ENCODE measurements at regions not wholly inside any gene's neighbourhood (a gene's known extent, or its start where the extent isn't known, plus 50 kb on each side); places are given as distances from the start of the nearest gene placed in this dataset.

GRCh38 chr6:98627129-98627775, 207.1 kb upstream of the POU3F2 start:
- no peak overlapping the region for H3K4me3 ChIP-seq
- no peak overlapping the region for H3K27ac ChIP-seq

GRCh38 chr6:98633886-98634285, 200.5 kb upstream of the POU3F2 start:
- Histone ChIP-seq H3K4me3 (no peak overlapping the region), H3K27ac (no peak overlapping the region)

- no peak overlapping the region for H3K27ac ChIP-seq
Measured at GRCh38 chr6:98634569-98634968, 199.8 kb upstream of the POU3F2 start.

GRCh38 chr6:98635191-98635590, 199.2 kb upstream of the POU3F2 start:
- Histone ChIP-seq H3K4me3 (no peak overlapping the region), H3K27ac (no peak overlapping the region)

More at GRCh38 chr6:98634569-98634968, 199.8 kb upstream of the POU3F2 start:
- no peak overlapping the region for H3K4me3 ChIP-seq

GRCh38 chr6:98636941-98637340, 197.4 kb upstream of the POU3F2 start:
- Histone ChIP-seq H3K4me3 (no peak overlapping the region), H3K27ac (no peak overlapping the region)

GRCh38 chr6:98639089-98639635, 195.2 kb upstream of the POU3F2 start:
- Histone ChIP-seq H3K27ac (no peak overlapping the region), H3K4me3 (no peak overlapping the region)

- Histone ChIP-seq H3K27ac (no peak overlapping the region), H3K4me3 (no peak overlapping the region)
Measured at GRCh38 chr6:98640366-98640765, 194.0 kb upstream of the POU3F2 start.

- no peak overlapping the region for H3K4me3 ChIP-seq
- no peak overlapping the region for H3K27ac ChIP-seq
Measured at GRCh38 chr6:98641949-98642719, 192.2 kb upstream of the POU3F2 start.

- no peak overlapping the region for H3K27ac ChIP-seq
- H3K4me3 ChIP-seq = no peak overlapping the region
Measured at GRCh38 chr6:98644063-98644462, 190.3 kb upstream of the POU3F2 start.

GRCh38 chr6:98648211-98648914, 186.0 kb upstream of the POU3F2 start:
- Histone ChIP-seq H3K27ac (no peak overlapping the region), H3K4me3 (no peak overlapping the region)

GRCh38 chr6:98650941-98651340, 183.4 kb upstream of the POU3F2 start:
- Histone ChIP-seq H3K4me3 (no peak overlapping the region), H3K27ac (no peak overlapping the region)

- Histone ChIP-seq H3K4me3 (no peak overlapping the region), H3K27ac (no peak overlapping the region)
Measured at GRCh38 chr6:98653179-98653578, 181.2 kb upstream of the POU3F2 start.

- Histone ChIP-seq H3K4me3 (no peak overlapping the region), H3K27ac (no peak overlapping the region)
Measured at GRCh38 chr6:98657764-98658163, 176.6 kb upstream of the POU3F2 start.

- Histone ChIP-seq H3K27ac (no peak overlapping the region), H3K4me3 (no peak overlapping the region)
Measured at GRCh38 chr6:98669371-98669770, 165.0 kb upstream of the POU3F2 start.

GRCh38 chr6:98670045-98670746, 164.2 kb upstream of the POU3F2 start:
- Histone ChIP-seq H3K4me3 (no peak overlapping the region), H3K27ac (no peak overlapping the region)

- Histone ChIP-seq H3K4me3 (no peak overlapping the region), H3K27ac (no peak overlapping the region)
Measured at GRCh38 chr6:98672681-98673475, 161.5 kb upstream of the POU3F2 start.

GRCh38 chr6:98678481-98678880, 155.9 kb upstream of the POU3F2 start:
- no peak overlapping the region for H3K4me3 ChIP-seq
- no peak overlapping the region for H3K27ac ChIP-seq

- no peak overlapping the region for H3K4me3 ChIP-seq
Measured at GRCh38 chr6:98686008-98686601, 148.3 kb upstream of the POU3F2 start.

GRCh38 chr6:98687752-98688151, 146.6 kb upstream of the POU3F2 start:
- H3K4me3 ChIP-seq = no peak overlapping the region
- no peak overlapping the region for H3K27ac ChIP-seq

More at GRCh38 chr6:98686008-98686601, 148.3 kb upstream of the POU3F2 start:
- H3K27ac ChIP-seq = no peak overlapping the region
